ENCODE measurements at regions not wholly inside any gene's neighbourhood (a gene's known extent, or its start where the extent isn't known, plus 50 kb on each side); places are given as distances from the start of the nearest gene placed in this dataset.

- Histone ChIP-seq H3K27me3 (no peaks in the 10 kb centered on the region), H3K9ac (no peak overlapping the region), H3K79me2 (ENCODE audit: low read depth) (no peaks in the 10 kb centered on the region), H3K36me3 (no peaks in the 10 kb centered on the region), H2AFZ (replicated peaks) (no peak overlapping the region), H3K4me3 (no peak overlapping the region), H4K20me1 (ENCODE audit: low read depth) (no peaks in the 10 kb centered on the region), H3K4me1 (no peaks in the 10 kb centered on the region), H3K4me2 (no peak overlapping the region), H3K9me3 (ENCODE audit: low read depth) (no peaks in the 10 kb centered on the region), H3F3A (ENCODE audit: low read depth) (no peaks in the 10 kb centered on the region), H3K27ac (no peak overlapping the region)
- Mint-ChIP-seq H3K9me3 (peaks cover 29% of the 10 kb centered on the region), H3K27me3 (ENCODE audit: insufficient read depth, low read depth) (no peaks in the 10 kb centered on the region), H3K27ac (no peak overlapping the region), H3K36me3 (peaks cover 7% of the 10 kb centered on the region), H3K4me3 (no peak overlapping the region), H3K4me1 (peaks cover 5% of the 10 kb centered on the region)
- no peak for DNase-seq (ENCODE audit: low spot score)
- no peak for TF ChIP-seq CTCF (IDR thresholded peaks at IDR 0.05)
- no peak for TF ChIP-seq EZH2phosphoT487 (IDR thresholded peaks at IDR 0.05)
- no peak for TF ChIP-seq EZH2 (IDR thresholded peaks at IDR 0.05)
Measured at GRCh38 chr18:39424261-39424660, 1858.7 kb upstream of the CELF4 start.

- Histone ChIP-seq H3K79me2 (ENCODE audit: low read depth) (no peaks in the 10 kb centered on the region), H3K4me2 (no peak overlapping the region), H3K36me3 (no peaks in the 10 kb centered on the region), H3K9me3 (ENCODE audit: low read depth) (no peaks in the 10 kb centered on the region), H3F3A (ENCODE audit: low read depth) (no peaks in the 10 kb centered on the region), H3K27me3 (no peaks in the 10 kb centered on the region), H3K27ac (no peak overlapping the region), H2AFZ (replicated peaks) (no peak overlapping the region), H3K4me1 (no peaks in the 10 kb centered on the region), H3K4me3 (no peak overlapping the region), H4K20me1 (ENCODE audit: low read depth) (no peaks in the 10 kb centered on the region), H3K9ac (no peak overlapping the region)
- H3K9me3 Mint-ChIP-seq = peaks cover 7% of the 10 kb centered on the region
- TF ChIP-seq EZH2phosphoT487 (IDR thresholded peaks at IDR 0.05) (no peak), CTCF (IDR thresholded peaks at IDR 0.05) (no peak), EZH2 (IDR thresholded peaks at IDR 0.05) (no peak)
- H3K27ac Mint-ChIP-seq = no peak overlapping the region
- H3K36me3 Mint-ChIP-seq = peaks cover 5% of the 10 kb centered on the region
- H3K27me3 Mint-ChIP-seq (ENCODE audit: insufficient read depth, low read depth) = no peaks in the 10 kb centered on the region
- no peak for DNase-seq (ENCODE audit: low spot score)
- peaks cover 5% of the 10 kb centered on the region for H3K4me1 Mint-ChIP-seq
- no peak overlapping the region for H3K4me3 Mint-ChIP-seq
Measured at GRCh38 chr18:39421276-39421675, 1855.7 kb upstream of the CELF4 start.

- peaks cover 4% of the 10 kb centered on the region for H3K4me1 Mint-ChIP-seq
- Histone ChIP-seq H3F3A (ENCODE audit: low read depth) (no peaks in the 10 kb centered on the region), H3K27ac (no peak overlapping the region), H3K9ac (no peak overlapping the region), H2AFZ (replicated peaks) (no peak overlapping the region), H4K20me1 (ENCODE audit: low read depth) (no peaks in the 10 kb centered on the region), H3K36me3 (no peaks in the 10 kb centered on the region), H3K79me2 (ENCODE audit: low read depth) (no peaks in the 10 kb centered on the region), H3K4me1 (no peaks in the 10 kb centered on the region), H3K4me2 (no peak overlapping the region), H3K9me3 (ENCODE audit: low read depth) (no peaks in the 10 kb centered on the region), H3K27me3 (no peaks in the 10 kb centered on the region), H3K4me3 (no peak overlapping the region)
- H3K4me3 Mint-ChIP-seq = no peak overlapping the region
- no peak for DNase-seq (ENCODE audit: low spot score)
- no peaks in the 10 kb centered on the region for H3K36me3 Mint-ChIP-seq
- no peaks in the 10 kb centered on the region for H3K9me3 Mint-ChIP-seq
- H3K27ac Mint-ChIP-seq = no peak overlapping the region
- TF ChIP-seq EZH2phosphoT487 (IDR thresholded peaks at IDR 0.05) = no peak
- no peak for TF ChIP-seq CTCF (IDR thresholded peaks at IDR 0.05)
- no peak for TF ChIP-seq EZH2 (IDR thresholded peaks at IDR 0.05)
- H3K27me3 Mint-ChIP-seq (ENCODE audit: insufficient read depth, low read depth) = no peaks in the 10 kb centered on the region
Measured at GRCh38 chr18:39419315-39419714, 1853.7 kb upstream of the CELF4 start.
